GM19452 (cell line): ENCODE measurements at regions not wholly inside any gene's neighbourhood (a gene's known extent, or its start where the extent isn't known, plus 50 kb on each side); places are given as distances from the start of the nearest gene placed in this dataset.

ENCODE experiments used
- ATAC-seq: cut with Tn5 transposase; IDR thresholded peaks from one replicate; pipeline ENCODE4 v1.9.1; 2021; ENCODE audit not compliant: unreplicated experiment

DNA sequence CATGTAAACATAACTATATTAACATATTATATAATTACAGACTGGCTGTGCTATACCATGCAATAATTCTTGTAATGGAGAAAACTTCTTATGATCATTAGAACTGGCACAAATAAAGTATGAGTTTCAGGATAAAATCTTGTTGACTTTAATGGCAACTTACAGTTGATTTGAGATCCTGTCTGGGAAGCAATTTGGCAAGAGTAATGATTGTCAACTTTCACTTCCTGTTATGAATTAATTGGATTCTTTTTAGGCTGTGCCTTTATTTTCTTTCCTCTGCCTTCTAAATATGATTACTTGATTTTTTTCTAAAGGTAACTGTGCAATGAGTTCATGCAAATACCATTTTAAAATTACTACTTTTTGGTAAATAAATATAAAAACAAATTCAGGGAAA is 158.1 kb upstream of the B3GAT2 start:
- no peak for ATAC-seq

DNA sequence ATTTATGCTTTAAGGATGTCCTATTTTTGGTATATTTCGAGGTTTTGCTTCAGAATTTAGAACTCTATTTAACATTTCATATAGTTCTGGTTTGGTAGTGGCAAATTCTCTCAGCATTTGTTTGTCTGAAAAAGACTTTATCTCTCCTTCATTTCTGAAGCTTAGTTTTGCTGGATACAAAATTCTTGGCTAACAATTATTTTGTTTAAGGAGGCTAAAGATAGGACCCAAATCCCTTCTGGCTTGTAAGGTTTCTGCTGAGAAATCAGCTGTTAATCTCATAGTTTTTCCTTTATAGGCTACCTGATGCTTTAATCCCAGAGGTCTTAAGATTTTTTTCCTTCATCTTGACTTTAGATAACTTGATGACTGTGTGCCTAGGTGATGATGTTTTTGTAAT is 162.7 kb upstream of the B3GAT2 start:
- ATAC-seq = no peak

DNA sequence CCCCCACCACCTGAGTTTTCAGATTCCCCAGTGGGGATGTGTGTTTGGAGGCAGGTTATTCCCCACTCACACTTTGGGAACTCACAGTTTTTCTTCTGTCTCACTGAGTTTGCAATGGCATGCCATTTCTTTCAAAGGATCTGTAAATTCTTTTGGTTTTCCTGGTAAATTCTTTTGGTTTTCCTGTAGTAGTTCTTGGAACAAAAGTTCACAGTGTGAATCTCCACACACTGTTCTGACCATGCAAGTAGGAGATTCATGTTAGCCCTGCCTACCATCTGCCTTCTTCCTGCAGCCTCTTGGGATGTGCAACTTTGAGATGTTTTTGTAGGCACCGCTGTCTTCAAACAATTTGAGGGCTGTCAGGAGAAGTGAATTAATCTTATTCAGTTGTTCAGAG is 165.6 kb upstream of the OGFRL1 start:
- no peak for ATAC-seq

DNA sequence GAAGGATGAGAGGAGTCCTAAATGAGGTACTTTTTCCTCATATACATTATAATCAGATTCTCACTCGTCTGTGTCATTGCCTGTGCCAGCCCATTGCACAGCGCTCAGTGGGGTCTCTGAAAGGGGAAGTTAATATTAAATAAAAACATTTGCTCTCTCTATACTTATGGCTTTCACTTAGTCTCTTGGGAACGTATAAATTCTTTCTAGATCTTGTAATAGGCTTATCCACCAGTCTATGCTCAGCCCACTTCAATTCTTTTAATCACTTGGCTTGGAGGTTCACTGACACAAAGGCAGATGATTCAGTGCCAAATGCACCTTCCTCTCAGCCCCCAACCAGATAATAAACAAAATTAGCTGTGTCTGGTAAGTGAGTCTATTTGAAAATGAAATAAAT is 164.3 kb upstream of the OGFRL1 start:
- ATAC-seq = no peak

DNA sequence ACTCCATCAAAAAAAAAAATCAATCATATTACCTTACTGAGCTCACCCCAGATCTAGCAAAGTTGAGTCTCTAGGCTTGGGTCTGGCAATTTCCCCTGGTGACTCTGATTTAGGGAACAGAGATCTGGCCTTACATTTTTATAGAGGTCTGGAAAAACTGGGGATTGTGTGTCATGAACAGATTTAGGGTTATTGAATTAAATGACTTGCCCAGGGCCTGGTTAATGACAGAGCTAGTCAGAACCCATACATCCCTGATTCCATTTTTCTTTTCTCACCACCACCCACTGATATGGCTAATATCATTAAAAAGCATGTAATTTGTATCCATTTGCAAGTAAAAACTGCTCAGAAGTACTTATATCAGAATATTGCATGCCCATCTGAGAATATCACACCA is 163.4 kb upstream of the OGFRL1 start:
- ATAC-seq = no peak

DNA sequence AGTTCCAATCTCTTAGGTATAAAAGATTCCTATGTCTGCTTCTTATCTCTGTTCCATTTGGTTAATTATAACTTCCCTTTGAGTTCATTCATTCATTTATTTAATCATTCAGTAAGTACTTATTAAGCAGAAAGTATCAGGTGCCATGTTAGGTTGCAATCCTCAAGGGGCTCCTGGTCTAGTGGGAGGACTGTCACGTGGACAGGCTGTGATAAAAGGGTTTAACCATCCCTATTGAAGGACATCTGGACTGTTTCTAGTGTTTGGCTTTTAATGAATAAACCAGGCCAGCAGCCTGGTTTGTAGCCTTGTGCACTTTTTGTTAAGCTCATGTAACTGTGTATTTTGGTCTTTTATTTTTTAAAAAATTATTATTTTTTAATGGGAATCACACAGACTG is 162.1 kb upstream of the OGFRL1 start:
- no peak for ATAC-seq

DNA sequence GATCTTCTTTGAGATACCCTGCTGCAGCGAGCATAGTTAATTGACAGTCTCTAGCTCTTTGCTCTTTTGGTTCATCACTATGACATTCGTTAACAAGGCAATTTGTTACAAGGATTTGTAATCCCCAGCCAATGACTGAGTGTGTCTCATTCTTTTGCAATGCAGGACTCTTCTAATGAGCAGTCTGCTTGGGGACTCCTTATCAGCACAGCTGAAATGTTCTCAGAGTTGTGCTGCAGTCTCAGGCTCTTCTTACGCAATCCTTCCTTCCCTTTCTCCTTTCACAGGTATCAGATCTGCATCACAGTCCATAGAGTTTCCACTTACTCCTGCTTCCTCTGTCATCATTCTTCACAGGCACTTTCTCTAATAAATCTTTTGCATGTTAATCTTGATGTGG is 161.2 kb upstream of the OGFRL1 start:
- ATAC-seq = no peak

DNA sequence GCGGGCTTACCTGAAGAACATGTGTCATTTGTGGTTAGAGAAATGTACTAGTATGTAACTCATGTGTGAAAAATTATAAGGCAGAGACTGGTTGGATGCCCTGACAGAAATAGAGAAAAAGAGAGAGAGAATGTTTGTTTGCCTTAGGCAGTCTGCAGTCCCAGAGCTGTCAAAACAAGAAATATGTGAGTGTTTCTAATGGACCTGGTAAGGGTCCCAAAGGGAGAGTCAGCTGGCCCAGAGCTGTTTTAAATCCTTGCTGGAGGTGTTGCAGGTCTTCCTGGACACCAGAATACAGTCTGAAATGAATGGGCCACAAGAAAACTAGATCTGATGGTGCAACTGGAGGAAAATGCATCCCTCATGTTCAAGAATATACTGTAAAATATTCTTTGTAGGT is 158.3 kb upstream of the OGFRL1 start:
- no peak for ATAC-seq

DNA sequence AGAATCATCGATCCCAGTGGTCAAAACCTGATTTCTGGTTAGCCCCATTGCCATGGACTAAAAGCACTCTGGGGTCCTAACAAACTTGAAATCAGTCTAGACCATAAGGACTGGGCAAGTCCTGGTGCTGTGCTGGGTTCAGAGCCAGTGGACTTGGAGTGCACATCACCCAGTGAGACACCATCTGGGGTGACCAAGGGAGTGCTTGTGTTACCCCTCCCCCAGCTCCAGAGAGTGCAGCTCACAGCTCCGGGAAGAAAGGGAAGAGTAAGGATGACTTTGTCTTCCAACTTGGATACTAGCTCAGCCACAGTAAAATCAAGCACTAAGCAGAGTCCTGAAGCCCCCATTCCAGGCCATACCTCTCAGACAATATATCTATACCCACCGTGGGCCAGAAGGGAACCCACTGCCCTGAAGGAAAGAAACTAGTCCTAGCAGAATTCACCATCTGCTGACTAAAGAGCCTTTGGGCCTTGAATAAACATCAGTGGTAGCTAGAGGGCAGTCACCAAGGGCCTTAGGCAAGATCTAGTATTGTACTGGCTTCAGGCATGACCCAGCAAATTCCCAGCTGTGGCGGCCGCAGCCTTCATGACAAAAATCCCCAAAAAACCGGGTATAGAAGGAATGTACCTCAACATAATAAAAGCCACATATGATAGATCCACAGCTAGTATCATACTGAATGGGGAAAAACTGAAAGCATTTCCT is 153.5 kb upstream of the OGFRL1 start:
- no peak for ATAC-seq

DNA sequence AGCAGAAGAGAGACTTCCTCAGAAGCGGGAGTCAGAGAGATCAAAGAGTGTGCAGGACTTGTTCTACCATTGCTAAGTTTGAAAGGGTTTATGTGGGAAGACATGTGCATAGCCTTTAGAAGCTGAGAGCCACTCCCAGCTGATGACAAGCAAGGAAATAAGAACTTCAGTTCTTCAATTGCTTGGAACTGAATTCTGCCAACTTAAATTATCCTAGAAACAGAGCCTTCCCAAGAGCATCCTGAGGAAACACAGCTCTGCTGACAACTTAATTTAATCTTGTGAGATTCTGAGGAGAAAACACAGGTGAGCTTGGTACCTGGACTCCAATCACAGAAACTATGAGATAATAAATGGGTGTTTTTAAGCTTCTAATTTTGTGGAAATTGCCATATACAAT is 150.6 kb upstream of the OGFRL1 start:
- ATAC-seq = no peak

DNA sequence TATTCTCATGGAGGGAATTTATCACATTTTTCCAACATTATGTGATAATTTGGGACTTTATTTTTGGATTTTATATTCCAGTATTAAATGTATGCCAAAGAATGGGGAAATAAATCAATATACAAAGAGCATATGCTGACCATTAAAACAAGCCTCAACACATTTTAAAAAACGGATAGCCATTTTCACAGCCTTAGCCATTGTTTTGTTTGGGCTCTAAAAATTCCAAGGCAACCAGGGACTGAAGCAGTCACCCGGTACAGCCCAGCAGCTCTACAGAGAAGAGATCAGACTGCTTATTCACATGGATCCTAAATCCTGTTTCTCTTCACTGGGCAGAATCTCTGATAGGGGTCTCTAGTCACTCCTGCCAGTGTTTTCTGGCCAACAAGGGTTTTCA is 150.2 kb upstream of the OGFRL1 start:
- no peak for ATAC-seq

DNA sequence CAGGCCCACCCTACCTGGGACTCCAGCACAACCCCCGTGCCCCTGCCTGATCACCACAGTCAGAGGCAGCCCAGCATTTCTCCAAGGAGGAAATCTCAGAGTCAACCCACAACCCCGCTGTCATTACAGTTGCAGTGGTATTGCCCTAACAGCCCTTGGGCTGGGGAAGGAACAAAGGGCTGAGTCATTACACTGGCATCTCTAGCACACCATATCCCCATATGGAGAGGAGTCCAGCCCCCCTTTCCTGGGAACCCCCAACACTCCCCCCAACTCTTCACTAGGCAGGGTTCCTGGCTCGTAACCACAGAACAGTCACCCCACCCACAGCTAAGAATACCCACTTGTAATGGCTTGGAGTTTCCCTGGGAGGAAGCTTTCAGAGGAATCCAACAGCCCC is 149.4 kb upstream of the OGFRL1 start:
- ATAC-seq = no peak

DNA sequence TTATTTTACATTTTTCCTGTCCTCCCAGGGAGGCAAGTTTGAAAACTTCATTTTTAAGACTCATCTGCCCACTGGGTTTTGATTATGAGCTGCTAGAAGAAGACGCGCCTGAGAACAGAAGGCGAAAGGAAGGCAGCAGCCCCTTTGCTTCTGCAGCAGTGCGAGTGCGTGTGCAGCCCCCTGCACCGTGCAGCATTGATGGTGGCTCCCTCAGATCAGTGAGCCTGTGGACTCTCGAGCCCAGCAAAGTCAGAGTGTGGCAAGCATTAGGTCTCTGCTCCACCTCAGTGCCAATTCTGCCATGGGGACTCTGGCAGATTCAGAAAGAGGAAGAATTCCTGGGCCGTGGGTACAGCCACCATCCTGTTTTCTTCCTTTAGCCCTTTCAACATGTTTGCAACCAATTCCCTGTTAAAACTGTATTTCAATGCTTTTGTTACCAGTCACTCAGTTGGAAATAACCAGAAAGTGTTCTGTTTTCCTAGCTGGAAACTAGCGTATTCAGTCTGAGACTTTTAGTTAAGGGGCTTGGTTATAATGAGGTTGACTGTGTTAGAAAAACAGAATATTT is 134.8 kb upstream of the OGFRL1 start:
- no peak for ATAC-seq

DNA sequence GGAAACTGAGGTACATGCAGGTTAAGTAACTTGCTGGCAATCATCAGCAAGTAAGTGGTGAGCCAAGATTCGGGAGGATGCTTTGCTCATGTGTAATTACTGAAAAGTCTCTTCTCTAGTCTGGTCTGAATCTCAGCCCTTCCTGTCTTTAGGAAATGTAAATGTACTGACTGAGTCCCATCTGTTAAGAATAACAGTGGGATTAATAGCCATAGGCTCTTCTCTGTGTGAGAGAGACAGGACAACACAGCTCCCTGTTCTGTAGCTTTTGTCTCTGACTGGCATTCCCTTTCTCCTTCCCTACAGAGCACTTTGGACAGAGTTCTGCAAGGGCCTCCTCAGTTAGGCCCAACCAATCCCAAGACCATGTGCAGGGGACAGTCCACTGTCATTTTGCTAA is 131.3 kb upstream of the OGFRL1 start:
- no peak for ATAC-seq

DNA sequence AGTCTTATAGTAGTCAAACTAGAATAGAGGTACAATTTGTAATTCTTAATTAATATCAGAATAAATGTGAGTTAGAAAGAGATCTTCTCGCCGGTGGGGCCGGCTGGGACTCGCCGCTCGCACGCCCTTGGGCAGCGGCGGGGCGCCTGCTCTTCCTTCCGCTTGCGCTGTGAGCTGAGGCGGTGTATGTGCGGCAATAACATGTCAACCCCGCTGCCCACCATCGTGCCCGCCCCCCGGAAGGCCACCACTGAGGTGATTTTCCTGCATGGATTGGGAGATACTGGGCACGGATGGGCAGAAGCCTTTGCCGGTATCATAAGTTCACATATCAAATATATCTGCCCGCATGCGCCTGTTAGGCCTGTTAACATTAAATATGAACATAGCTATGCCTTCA is 123.7 kb upstream of the OGFRL1 start:
- ATAC-seq = no peak

DNA sequence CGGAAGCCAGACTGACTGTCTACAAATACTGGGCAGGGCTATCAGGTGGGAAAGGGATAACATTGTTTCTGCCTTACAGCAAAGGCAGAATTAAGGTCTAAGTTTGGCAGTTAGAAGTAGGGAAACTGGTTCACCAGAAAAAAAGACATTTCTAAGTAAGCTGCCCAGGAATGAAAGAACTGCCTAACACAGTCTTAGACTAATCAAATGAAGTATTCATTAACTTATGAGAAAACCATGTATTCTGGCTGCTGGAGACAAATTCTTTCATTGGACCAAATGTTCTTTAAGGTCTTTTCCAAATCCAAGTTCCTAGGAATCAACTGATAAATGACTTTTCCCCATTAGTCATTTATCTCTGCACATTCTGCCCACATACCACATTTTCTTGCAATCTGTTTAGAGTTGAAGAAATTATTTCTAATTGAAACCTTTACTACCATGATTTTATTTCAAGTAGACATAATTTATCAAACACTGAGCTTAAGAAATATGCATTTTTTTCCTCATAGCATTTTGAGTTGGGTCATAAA is 120.3 kb upstream of the OGFRL1 start:
- ATAC-seq = no peak

DNA sequence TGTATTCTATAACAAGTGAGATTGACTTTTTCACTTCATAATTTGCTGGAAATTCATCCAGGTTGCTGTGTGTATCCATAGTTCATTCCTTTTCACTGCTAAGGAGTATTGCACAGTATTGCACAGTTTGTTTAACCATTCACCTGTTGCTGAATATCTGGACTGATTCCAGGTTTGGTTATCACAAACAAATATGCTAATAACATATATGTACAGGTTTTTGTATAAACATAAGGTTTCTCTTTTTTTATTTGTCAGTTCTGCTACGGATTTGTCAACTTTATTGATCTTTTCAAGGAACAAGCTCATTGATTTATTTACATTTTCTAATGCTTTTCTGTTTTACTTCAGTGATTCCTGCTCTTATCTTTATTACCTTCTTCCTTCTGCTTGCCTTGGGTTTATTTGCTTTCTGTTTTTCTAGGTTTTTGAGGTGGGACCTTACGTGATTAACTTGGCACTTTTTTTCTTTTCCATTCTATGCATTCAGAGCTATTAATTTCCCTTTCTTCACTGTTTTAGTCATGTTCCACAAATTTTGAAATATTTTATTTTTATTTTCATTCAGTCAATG is 117.0 kb upstream of the OGFRL1 start:
- ATAC-seq = no peak

DNA sequence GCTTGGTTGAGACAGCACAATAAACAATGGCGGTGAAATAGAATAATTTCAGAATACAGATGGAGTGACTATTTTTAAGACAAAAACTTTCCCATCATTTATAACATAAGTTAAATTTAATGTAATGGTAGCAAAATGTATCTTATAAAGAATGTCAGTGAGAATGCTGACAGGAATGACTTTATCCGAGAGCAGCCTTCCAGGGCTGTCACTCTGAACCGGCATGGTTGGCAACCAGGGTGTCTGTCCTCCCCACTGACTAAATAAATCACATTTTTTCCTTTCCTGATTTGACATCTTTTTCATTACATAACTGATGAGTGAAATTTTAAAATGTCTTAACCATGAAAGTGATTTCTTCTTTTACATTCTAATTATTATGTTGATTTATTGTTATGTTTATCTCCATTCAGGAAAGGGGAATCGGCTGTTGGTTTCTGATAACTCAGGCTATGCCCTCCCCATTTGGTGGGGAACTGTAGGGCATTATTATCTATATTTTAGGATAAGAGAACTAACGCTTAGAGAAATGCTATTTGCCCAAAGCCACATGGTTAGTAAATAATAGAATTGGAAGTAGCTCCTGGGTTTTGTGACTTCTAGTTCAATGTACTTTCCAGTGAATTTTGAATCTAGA is 109.2 kb upstream of the OGFRL1 start:
- ATAC-seq = no peak

DNA sequence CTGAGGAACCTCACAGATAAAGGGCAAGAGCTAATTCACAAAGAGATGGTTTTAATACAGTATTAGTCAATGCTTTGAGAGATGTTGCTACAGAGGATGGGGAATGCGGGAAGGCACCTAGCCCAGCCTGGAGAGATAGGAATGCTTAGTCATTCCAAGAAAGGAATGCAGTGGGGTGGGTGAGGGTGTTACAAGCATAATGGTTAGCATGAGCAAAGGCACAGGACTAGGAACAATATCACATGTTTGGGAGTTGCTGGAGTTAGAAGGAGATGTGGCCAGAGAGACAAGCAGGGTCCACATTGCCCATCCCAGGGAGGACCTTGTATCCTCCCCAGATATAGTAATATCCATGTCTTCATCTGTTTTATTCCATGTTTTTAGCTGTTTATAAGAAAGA is 107.0 kb upstream of the OGFRL1 start:
- no peak for ATAC-seq

DNA sequence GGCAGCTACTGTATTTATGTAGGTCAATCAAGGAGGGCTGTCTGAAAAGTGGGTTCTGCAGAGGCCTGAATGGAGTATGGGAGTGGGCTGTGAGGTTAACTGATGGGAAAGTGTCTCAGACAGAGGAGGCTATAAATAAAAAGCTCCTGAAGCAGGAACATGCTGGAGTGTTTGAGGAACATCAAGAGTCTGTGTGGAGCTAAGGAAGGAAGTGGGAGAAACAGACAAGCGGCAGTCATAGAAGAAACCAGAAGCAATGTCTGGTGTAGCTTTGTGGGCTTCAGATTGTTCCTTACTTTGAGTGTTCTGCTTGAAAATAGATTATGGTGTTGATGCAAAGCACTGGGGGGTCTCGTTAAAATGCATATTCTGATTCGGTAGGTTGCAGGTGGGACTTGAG is 101.5 kb upstream of the OGFRL1 start:
- ATAC-seq = no peak

DNA sequence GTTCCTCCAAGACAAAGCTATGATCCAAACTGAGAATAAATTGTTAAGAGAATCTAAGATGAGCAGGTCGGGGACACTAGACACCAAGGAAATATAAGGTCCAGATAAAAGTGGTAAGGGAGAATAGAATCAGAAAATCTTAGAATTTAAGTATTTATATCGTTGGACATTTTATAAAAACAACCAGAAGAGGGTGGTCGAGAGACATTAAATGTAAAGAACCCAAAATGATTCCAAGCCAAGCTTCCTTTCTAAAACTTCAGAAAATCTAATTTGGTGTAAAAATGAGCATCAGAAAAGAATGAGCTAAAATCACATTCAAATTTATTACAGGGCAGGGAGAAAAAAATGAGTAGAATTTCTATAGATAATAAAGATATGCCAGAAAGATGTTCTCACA is 97.8 kb upstream of the OGFRL1 start:
- ATAC-seq = no peak

DNA sequence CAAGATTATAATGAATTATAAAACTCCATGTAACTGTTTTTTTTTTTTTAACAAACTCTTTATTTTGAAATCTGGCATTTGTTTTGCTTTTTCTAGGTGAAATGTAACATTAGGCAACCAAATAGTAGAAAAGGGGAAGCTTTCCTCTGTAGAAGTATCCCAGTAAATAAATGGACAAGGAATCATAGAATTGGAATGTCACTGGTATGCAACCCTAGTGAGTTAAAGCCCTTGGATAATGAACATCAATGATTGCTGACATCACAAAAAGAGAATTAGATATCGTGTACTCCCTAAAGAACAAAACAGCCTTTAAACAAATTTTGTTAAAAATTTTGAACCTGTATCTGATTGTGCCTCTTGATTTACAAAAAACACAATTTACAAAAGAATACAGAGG is 93.9 kb upstream of the OGFRL1 start:
- ATAC-seq = no peak
